ENCODE measurements at regions not wholly inside any gene's neighbourhood (a gene's known extent, or its start where the extent isn't known, plus 50 kb on each side); places are given as distances from the start of the nearest gene placed in this dataset.

- TF ChIP-seq SIN3A (IDR thresholded peaks at IDR 0.05; ENCODE audit: borderline replicate concordance, insufficient read depth, low read length) (no peak), FOXP2 (optimal IDR thresholded peaks at IDR 0.05; ENCODE audit: borderline replicate concordance, extremely low read depth, extremely low read length, insufficient read depth) (no peak), POLR2AphosphoS5 (IDR thresholded peaks at IDR 0.05; ENCODE audit: low read depth, low read length) (no peak), TAF1 (IDR thresholded peaks at IDR 0.05; ENCODE audit: borderline replicate concordance, insufficient read depth, low read length) (no peak)
- TF ChIP-seq, protein P1, sequence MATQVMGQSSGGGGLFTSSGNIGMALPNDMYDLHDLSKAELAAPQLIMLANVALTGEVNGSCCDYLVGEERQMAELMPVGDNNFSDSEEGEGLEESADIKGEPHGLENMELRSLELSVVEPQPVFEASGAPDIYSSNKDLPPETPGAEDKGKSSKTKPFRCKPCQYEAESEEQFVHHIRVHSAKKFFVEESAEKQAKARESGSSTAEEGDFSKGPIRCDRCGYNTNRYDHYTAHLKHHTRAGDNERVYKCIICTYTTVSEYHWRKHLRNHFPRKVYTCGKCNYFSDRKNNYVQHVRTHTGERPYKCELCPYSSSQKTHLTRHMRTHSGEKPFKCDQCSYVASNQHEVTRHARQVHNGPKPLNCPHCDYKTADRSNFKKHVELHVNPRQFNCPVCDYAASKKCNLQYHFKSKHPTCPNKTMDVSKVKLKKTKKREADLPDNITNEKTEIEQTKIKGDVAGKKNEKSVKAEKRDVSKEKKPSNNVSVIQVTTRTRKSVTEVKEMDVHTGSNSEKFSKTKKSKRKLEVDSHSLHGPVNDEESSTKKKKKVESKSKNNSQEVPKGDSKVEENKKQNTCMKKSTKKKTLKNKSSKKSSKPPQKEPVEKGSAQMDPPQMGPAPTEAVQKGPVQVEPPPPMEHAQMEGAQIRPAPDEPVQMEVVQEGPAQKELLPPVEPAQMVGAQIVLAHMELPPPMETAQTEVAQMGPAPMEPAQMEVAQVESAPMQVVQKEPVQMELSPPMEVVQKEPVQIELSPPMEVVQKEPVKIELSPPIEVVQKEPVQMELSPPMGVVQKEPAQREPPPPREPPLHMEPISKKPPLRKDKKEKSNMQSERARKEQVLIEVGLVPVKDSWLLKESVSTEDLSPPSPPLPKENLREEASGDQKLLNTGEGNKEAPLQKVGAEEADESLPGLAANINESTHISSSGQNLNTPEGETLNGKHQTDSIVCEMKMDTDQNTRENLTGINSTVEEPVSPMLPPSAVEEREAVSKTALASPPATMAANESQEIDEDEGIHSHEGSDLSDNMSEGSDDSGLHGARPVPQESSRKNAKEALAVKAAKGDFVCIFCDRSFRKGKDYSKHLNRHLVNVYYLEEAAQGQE (IDR thresholded peaks at IDR 0.05; ENCODE audit: insufficient read depth in 1 of 2, low read depth in 2 of 2, low read length in 2 of 2) = no peak
Observed at GRCh38 chr17:13263746-13264145, 245.9 kb upstream of the ELAC2 start.

DNA sequence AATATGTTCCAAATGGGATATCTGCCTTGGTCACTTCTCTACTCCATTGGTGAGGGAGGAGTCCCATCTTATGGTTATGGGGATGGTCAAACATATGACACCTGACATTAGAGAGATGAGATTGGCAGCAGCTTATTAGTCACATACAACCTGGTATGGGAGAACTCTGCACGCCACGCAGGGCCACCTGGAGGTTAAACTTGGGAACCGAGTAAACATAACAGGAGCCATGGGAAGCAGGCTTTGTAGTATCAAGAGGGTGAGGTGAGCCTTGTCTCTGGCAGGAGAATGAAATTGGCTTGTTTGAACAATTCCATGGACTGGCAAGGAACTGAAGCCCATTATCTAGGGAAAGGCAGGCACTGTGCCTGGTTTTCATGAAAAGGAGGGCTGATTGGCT lies 238.7 kb upstream of the ELAC2 start:
- TF ChIP-seq FOXP2 (optimal IDR thresholded peaks at IDR 0.05; ENCODE audit: borderline replicate concordance, extremely low read depth, extremely low read length, insufficient read depth) (no peak), SIN3A (IDR thresholded peaks at IDR 0.05; ENCODE audit: borderline replicate concordance, insufficient read depth, low read length) (no peak), TAF1 (IDR thresholded peaks at IDR 0.05; ENCODE audit: borderline replicate concordance, insufficient read depth, low read length) (no peak), POLR2AphosphoS5 (IDR thresholded peaks at IDR 0.05; ENCODE audit: low read depth, low read length) (no peak)
- TF ChIP-seq, protein P1 (IDR thresholded peaks at IDR 0.05; ENCODE audit: insufficient read depth in 1 of 2, low read depth in 2 of 2, low read length in 2 of 2) = no peak

- no peak for TF ChIP-seq FOXP2 (optimal IDR thresholded peaks at IDR 0.05; ENCODE audit: borderline replicate concordance, extremely low read depth, extremely low read length, insufficient read depth)
- TF ChIP-seq, protein P1 (IDR thresholded peaks at IDR 0.05; ENCODE audit: insufficient read depth in 1 of 2, low read depth in 2 of 2, low read length in 2 of 2) = no peak
- no peak for TF ChIP-seq POLR2AphosphoS5 (IDR thresholded peaks at IDR 0.05; ENCODE audit: low read depth, low read length)
- TF ChIP-seq TAF1 (IDR thresholded peaks at IDR 0.05; ENCODE audit: borderline replicate concordance, insufficient read depth, low read length) = no peak
- TF ChIP-seq SIN3A (IDR thresholded peaks at IDR 0.05; ENCODE audit: borderline replicate concordance, insufficient read depth, low read length) = no peak
Observed at GRCh38 chr17:13253733-13254410, 236.0 kb upstream of the ELAC2 start.

DNA sequence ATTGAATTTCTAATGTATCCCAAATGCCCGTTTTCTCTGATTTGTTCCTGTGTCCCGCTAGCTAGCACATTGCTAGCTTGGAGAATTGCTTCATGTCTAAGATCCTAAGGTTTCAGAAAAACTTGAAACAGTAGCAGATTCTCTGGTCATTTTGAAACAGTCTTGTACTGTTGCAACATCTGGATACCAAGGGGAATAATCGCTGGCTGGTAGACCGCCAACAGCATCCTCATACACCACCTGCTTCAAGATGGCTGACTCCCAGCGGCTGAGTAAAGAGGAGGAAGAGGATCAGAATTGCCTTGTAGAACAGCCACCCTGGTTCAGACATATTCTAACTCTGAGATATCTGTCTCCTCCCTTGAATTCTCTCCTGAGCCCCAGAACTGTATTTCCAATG lies 226.7 kb upstream of the ELAC2 start:
- no peak for TF ChIP-seq POLR2AphosphoS5 (IDR thresholded peaks at IDR 0.05; ENCODE audit: low read depth, low read length)
- TF ChIP-seq FOXP2 (optimal IDR thresholded peaks at IDR 0.05; ENCODE audit: borderline replicate concordance, extremely low read depth, extremely low read length, insufficient read depth) = no peak
- TF ChIP-seq, protein P1 (IDR thresholded peaks at IDR 0.05; ENCODE audit: insufficient read depth in 1 of 2, low read depth in 2 of 2, low read length in 2 of 2) = no peak

DNA sequence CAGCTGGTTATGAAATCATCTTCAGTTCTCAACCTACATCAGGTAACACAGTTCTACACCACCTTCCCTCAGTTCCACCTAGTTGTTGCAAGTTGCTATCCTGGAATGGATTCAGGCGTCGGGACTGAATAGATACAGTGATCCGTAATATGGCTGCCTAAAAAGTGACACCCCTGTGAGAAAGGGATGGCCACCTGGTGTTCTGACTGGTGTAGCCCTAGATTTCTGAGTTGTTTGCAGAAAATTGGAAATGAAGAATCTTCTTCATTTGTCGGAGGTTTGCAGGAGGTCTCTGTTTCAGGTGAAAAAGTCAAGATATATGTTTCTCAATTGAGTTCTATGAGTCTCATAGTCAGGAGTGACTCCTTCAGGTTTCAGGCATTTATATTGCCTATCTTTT lies 225.8 kb upstream of the ELAC2 start:
- TF ChIP-seq FOXP2 (optimal IDR thresholded peaks at IDR 0.05; ENCODE audit: borderline replicate concordance, extremely low read depth, extremely low read length, insufficient read depth) = no peak
- TF ChIP-seq POLR2AphosphoS5 (IDR thresholded peaks at IDR 0.05; ENCODE audit: low read depth, low read length) = no peak
- no peak for TF ChIP-seq TAF1 (IDR thresholded peaks at IDR 0.05; ENCODE audit: borderline replicate concordance, insufficient read depth, low read length)
- no peak for TF ChIP-seq SIN3A (IDR thresholded peaks at IDR 0.05; ENCODE audit: borderline replicate concordance, insufficient read depth, low read length)
- TF ChIP-seq, protein P1 (IDR thresholded peaks at IDR 0.05; ENCODE audit: insufficient read depth in 1 of 2, low read depth in 2 of 2, low read length in 2 of 2) = no peak
